Adrenal gland (tissue), 5 donors: ENCODE measurements at regions not wholly inside any gene's neighbourhood (a gene's known extent, or its start where the extent isn't known, plus 50 kb on each side); places are given as distances from the start of the nearest gene placed in this dataset.

Experiments
- CTCF ChIP-seq, 6 experiments: fragments of 450-650 bp in 4 of 6; fragments of 200-600 bp in 2 of 6; sonication (generic) in 1 of 6; IDR thresholded peaks; 1 replicate in 5 of 6; 2 replicates in 1 of 6; pipeline versions ENCODE4 v1.5.1 to v1.8.0; 2016 to 2021; ENCODE audit warnings: antibody characterized with exemption in 6 of 6, mild to moderate bottlenecking in 2 of 6, moderate library complexity in 1 of 6
- POLR2A ChIP-seq, 2 donors: fragments of 450-650 bp; IDR thresholded peaks; one replicate each; pipeline ENCODE4 v1.6.1; 2017; ENCODE audit warnings: antibody characterized with exemption in 2 of 2, mild to moderate bottlenecking in 2 of 2, moderate library complexity in 1 of 2
- donor health status: DM: no; HTN: no; CAD: no.

- no peak for TF ChIP-seq POLR2A (IDR thresholded peaks at IDR 0.05)
- no peak for TF ChIP-seq CTCF (IDR thresholded peaks at IDR 0.05)
These were observed 331.9 kb upstream of the PRKCQ start for GRCh38 chr10:6912021-6912420.
